Epithelial cell of proximal tubule (primary cell): ENCODE measurements at regions not wholly inside any gene's neighbourhood (a gene's known extent, or its start where the extent isn't known, plus 50 kb on each side); places are given as distances from the start of the nearest gene placed in this dataset.
"Not testable (repeated sequence)": the region's sequence is repeated elsewhere in the genome, so short reads cannot be mapped to it uniquely, and the experiment has no call there.

Experiments
- DNase-seq: peaks from one replicate; pipeline ENCODE4 v3.0.0-alpha.2; 2011; ENCODE audit warnings: low read depth
- H3K4me3 ChIP-seq: 2 replicates; pipeline ENCODE4 v1.5.1; 2011; ENCODE audit warnings: low read depth, mild to moderate bottlenecking, low read length
- TF ChIP-seq, protein P1 (sequence below): conservative IDR thresholded peaks from 2 replicates; pipeline ENCODE4 v1.5.1; 2012; ENCODE audit warnings: low read depth, mild to moderate bottlenecking, low read length

DNA sequence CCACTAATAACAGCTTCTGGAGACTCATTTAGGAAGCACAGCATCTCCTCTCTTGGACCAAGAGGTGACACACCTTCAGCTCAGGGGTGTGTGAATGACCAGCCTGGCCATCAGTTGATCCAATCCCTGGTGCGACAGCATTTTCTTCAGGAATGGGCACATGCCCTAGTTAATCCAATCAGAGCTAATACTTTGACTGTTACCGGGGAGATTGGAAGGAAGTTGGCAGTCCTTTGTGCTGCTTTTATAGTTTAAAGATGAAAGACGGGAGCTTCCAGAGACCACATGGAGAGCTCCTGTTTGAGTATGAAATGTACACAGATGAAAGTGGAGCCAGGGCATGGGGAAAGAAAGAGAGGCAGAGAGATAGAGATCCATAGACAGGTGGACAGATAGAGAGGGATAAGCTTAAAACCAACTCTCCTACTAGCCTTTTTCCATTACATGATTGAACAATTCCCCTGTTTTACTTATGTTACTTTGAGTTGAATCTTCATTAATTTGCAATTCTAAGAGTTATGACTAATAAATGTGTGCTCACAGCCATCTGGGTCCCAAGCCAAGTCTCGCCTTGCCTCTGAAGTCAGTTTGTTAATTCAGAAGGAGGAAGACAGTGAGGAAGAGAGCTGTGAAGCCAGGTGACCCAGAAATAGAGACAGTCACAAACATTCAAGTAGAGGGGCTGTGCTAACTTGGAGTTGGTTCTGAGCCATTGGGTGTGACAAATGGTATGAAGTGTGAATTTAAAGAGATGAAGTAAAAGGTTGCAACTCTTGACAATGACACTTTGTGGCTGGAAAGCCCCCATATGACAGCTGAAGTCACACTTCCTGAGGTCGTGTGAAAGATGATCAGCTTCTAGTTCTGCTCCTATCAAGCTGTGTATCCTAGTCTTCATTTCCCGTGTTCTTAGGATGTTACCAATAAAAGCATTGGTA, 120.0 kb upstream of the GOT2 start:
- TF ChIP-seq, protein P1, sequence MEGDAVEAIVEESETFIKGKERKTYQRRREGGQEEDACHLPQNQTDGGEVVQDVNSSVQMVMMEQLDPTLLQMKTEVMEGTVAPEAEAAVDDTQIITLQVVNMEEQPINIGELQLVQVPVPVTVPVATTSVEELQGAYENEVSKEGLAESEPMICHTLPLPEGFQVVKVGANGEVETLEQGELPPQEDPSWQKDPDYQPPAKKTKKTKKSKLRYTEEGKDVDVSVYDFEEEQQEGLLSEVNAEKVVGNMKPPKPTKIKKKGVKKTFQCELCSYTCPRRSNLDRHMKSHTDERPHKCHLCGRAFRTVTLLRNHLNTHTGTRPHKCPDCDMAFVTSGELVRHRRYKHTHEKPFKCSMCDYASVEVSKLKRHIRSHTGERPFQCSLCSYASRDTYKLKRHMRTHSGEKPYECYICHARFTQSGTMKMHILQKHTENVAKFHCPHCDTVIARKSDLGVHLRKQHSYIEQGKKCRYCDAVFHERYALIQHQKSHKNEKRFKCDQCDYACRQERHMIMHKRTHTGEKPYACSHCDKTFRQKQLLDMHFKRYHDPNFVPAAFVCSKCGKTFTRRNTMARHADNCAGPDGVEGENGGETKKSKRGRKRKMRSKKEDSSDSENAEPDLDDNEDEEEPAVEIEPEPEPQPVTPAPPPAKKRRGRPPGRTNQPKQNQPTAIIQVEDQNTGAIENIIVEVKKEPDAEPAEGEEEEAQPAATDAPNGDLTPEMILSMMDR, result no peak
- DNase-seq, result no peak
- H3K4me3 ChIP-seq, result no peak overlapping the region

DNA sequence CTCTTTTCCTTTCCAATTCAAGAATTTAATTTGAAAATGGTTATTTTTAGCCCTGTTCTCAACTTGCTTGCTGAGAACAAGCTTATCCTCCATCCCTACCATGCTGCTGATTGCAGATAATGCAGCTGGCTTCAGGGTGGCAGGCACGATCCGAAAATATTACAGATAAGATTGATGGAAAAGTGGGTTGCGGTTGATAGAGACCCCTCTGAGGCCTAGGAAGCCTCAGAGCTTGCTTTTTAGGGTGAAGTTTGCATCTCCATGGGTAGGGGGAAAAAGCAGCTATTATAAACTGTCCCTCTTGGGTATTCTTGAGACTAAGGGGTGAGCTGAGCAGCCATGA, 116.5 kb upstream of the GOT2 start:
- no peak overlapping the region for H3K4me3 ChIP-seq
- TF ChIP-seq, protein P1, result no peak
- DNase-seq, result no peak

DNA sequence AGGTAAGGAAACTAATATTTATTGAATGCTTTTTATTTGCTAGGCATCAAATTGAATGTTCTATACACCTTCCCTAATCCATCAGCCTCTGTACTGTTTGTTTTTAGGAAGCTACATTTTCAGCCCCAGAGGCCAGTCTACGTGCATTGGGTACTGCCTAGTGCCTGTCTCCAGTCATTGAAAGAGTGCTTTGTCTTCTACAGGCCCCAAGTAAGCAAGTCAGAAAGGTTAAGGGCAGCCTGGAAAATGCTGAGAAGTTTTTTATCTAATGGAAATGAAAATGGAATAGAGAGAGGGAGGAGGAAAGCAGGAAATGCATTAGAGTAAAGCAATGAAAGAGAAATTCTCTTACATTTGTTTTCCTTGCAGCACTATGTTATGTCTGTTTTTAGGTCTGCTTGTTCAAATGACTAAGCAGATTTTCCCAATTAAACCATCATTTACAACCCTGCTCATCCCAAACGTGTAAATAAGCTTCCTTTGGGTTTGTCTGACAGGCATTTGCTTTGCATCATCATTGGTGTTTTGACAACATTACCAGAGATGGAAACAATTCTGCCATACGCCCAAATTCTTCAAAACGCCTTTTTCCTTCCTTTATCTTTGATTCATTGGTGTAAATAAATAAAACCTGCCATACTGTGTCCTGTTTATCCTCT, 116.0 kb upstream of the GOT2 start:
- TF ChIP-seq, protein P1, result no peak
- no peak overlapping the region for H3K4me3 ChIP-seq
- no peak for DNase-seq

DNA sequence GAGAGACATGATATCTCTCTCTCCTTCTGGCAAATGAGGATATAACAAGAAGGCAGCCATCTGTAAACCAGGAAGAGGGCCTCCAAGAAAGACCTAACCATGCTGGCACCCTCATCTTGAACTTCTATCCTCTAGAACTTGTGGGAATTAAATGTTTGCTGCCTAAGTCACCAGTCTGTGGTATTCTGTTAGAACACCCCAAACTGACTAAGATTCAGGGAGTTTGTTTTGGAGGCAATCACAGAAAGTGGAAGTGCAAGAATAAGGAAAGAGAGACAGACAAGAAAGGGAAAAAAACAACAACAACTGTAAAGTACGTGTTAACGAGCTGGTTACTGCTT, 114.5 kb upstream of the GOT2 start:
- no peak overlapping the region for H3K4me3 ChIP-seq
- DNase-seq, result no peak
- TF ChIP-seq, protein P1, result no peak

DNA sequence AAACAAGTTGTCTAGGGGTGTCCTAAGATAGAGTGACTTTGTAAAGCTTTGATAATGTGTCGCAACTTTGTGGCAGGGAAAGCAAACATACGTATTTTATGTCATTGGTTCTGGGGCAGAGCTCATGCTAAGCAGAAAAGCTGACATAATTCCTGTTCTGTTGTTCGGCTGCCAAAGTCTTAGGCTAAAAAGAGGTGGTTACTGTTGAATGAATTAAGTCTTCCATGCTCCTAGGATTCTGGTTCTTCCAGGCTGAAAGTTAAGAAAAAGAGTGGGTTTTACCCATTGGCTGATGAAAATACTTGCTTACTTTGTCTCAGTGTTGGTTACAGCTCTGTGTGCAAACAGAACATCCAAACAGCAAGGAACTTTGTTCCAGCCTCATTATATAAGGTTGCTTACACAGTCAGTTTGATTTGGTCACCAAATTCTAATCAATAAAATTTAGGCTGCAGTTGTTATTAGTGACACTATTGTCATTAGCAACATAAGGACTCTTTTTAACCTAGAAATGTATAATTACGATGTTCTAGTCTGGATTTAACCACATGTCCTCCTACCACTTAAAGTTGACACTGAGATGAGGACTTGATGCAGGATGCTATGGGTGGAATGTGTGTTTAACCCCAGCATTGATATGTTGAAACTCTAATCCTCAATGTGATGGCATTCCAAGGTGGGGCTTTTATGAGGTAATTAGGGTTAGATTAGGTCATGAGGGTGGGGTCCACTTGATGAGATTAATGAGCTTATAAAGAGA, 114.0 kb upstream of the GOT2 start:
- no peak overlapping the region for H3K4me3 ChIP-seq
- DNase-seq, result no peak
- TF ChIP-seq, protein P1, result no peak

DNA sequence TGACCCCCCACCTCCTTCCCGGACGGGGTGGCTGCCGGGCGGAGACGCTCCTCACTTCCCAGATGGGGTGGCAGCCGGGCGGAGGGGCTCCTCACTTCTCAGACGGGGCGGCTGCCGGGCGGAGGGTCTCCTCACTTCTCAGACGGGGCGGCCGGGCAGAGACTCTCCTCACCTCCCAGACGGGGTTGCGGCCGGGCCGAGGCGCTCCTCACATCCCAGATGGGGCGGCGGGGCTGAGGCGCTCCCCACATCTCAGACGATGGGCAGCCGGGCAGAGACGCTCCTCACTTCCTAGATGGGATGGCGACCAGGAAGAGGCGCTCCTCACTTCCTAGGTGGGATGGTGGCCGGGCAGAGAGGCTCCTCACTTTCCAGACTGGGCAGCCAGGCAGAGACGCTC, 112.1 kb upstream of the GOT2 start:
- H3K4me3 ChIP-seq, DNase-seq: not testable (repeated sequence)

DNA sequence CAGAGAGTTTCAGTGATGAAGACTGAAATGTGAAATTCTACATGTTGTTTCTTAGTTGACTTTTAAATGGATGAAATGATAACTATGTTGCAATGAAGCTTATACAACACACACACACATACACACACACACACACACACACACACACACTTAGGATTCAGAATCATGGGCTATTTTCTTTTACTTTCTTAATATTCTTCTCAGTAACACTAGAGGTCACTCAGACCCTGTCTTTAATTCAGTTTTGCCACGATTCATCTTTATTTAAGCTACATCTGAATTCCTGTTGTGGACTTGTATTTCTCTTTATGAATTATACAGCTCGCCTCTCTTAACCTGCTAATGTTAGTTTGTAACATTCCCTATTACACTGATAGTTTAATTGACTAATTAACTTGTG, 109.6 kb upstream of the GOT2 start:
- no peak overlapping the region for H3K4me3 ChIP-seq
- TF ChIP-seq, protein P1, result peak; percentile 44
- no peak for DNase-seq
